Right atrium auricular region (tissue), 2 donors: ENCODE measurements at regions not wholly inside any gene's neighbourhood (a gene's known extent, or its start where the extent isn't known, plus 50 kb on each side); places are given as distances from the start of the nearest gene placed in this dataset.

Experiments used
- DNase-seq: peaks from one replicate; pipeline ENCODE4 v3.0.0-alpha.2; 2019; ENCODE audit warnings: low spot score
- H3K27ac ChIP-seq, 2 donors: fragments of 200-600 bp; sonication (generic); 1 replicate in 1 of 2; 2 replicates in 1 of 2; pipeline ENCODE4 v1.5.1; 2016 to 2019
- H3K27me3 ChIP-seq, 2 donors: fragments of 200-600 bp; sonication (generic); one replicate each; pipeline versions ENCODE4 v1.5.1 to v1.6.0; 2017 to 2019
- H3K36me3 ChIP-seq: fragments of 200-600 bp; sonication (generic); one replicate; pipeline ENCODE4 v1.5.1; 2016
- H3K4me1 ChIP-seq, 2 donors: fragments of 200-600 bp; sonication (generic); one replicate each; pipeline versions ENCODE4 v1.5.1 to v1.6.0; 2017 to 2019
- H3K4me3 ChIP-seq, 2 donors: fragments of 200-600 bp; sonication (generic); 1 replicate in 1 of 2; 2 replicates in 1 of 2; pipeline ENCODE4 v1.5.1; 2017 to 2019; ENCODE audit warnings: mild to moderate bottlenecking in 1 of 2, moderate library complexity in 1 of 2
- H3K9me3 ChIP-seq, 2 donors: fragments of 200-600 bp; sonication (generic); one replicate each; pipeline ENCODE4 v1.5.1; 2019
- TF ChIP-seq, protein P1 (sequence below), 2 donors: fragments of 200-600 bp; sonication (generic); IDR thresholded peaks; one replicate each; pipeline ENCODE4 v1.5.1; 2019; ENCODE audit warnings: antibody characterized with exemption in 2 of 2

DNA sequence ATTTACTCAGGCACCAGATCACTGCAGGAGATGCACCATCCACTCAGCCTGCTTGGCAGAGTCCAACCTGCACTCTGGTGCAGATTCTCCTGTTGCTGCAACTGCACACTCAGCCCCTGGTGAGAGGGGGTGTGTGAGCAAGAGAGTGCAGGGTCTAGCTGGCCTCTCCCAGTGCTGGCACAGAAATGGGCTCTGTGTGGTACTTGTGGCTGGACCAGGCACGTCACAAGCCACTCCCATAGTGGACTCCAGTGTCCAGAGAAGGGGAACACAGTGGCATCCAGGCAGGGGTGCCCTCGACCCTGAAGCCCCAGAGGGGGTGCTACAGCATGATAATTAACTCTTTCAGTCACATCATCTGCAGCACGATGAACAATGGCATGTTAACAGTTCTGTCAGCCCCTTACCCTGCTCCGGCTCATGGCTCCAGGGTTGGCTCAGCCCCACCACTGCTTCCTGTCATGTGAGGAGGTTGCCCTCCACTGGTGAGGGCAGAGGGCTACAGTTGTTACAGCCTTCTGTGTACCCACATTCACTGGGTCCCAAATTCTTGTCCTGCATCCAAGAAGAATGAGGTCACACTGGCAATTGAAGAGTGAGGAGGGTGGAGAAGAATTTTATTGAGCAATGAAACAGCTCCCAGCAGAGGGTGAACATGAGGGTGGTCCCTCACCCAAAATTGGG lies 135.7 kb downstream of the EVA1A start:
- Histone ChIP-seq H3K36me3 (no peaks in the 10 kb centered on the region), H3K4me3 (no peak overlapping the region), H3K27ac (no peak overlapping the region), H3K4me1 (no peaks in the 10 kb centered on the region), H3K9me3 (no peaks in the 10 kb centered on the region), H3K27me3 (no peaks in the 10 kb centered on the region)
- TF ChIP-seq, protein P1, sequence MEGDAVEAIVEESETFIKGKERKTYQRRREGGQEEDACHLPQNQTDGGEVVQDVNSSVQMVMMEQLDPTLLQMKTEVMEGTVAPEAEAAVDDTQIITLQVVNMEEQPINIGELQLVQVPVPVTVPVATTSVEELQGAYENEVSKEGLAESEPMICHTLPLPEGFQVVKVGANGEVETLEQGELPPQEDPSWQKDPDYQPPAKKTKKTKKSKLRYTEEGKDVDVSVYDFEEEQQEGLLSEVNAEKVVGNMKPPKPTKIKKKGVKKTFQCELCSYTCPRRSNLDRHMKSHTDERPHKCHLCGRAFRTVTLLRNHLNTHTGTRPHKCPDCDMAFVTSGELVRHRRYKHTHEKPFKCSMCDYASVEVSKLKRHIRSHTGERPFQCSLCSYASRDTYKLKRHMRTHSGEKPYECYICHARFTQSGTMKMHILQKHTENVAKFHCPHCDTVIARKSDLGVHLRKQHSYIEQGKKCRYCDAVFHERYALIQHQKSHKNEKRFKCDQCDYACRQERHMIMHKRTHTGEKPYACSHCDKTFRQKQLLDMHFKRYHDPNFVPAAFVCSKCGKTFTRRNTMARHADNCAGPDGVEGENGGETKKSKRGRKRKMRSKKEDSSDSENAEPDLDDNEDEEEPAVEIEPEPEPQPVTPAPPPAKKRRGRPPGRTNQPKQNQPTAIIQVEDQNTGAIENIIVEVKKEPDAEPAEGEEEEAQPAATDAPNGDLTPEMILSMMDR (IDR thresholded peaks at IDR 0.05) = no peak
- no peak for DNase-seq

DNA sequence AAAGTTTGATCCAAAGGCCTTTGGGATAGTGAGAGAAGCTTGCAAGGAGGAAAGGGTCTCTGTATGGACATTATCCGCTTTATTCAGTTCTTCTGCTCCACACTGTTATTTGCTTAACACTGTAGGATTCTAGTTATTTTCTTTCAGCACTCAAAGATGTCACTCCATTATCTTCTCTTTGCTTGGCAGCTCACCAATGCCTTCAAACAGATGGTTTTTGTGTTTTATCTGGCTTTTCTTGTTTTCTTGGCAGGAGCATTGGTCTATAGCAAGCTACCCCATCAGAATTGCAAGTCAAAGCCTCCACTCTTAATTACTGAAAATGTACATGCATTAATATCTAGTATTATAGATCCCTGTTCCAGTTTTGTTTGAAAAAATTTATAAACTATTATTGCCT lies 138.8 kb downstream of the EVA1A start:
- TF ChIP-seq, protein P1 (IDR thresholded peaks at IDR 0.05) = no peak

DNA sequence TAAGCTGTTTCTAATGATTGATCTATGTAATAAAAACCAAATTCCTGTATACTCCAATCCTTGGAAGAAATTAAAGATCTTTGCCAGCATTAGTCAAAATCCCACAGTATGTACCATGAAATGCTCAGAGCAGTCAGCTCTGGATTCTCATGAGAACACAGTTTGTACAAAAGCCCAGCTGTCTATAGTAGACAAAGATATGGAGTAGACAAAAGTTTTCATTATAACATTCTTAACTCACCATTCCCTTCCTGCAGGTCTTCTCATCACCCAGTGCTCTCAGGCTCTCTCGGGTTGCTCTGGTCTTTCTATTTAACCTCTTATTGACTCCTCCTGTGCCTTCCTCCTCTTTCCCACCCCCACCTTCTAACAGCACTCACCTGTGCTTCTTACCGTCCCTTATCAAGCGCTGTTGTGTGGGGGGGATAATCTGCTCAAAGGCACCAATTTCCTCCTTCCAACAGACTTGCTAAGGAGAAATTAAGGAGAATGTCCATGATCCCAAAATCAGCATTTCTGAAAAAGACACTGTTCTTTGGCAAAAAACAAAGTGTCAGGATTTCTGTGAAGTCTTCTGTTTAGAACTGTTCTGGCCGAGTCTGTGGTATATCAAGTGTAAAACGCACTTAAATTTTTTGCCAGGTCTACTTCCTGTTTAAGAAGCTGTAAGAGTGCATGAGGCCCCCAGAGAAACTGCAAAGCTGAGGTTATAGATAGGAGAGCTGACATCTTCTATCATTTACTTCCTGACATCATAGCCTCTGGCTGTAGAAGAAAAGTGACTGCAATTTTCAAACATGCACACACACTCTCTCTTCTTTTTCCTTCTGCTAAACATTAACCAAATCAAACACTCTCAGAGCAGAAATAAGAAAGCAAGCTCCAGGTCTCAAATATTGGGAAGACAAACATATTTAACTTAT lies 144.1 kb downstream of the EVA1A start:
- Histone ChIP-seq H3K27ac (no peak overlapping the region), H3K4me3 (no peak overlapping the region), H3K36me3 (no peaks in the 10 kb centered on the region), H3K27me3 (no peaks in the 10 kb centered on the region), H3K4me1 (no peaks in the 10 kb centered on the region), H3K9me3 (no peaks in the 10 kb centered on the region)
- DNase-seq = no peak
- TF ChIP-seq, protein P1 (IDR thresholded peaks at IDR 0.05) = no peak

More for the DNA sequence above, 138.8 kb downstream of the EVA1A start:
- Histone ChIP-seq H3K4me3 (no peak overlapping the region), H3K4me1 (no peaks in the 10 kb centered on the region), H3K9me3 (no peaks in the 10 kb centered on the region), H3K27me3 (no peaks in the 10 kb centered on the region), H3K27ac (no peak overlapping the region), H3K36me3 (no peaks in the 10 kb centered on the region)
- no peak for DNase-seq

DNA sequence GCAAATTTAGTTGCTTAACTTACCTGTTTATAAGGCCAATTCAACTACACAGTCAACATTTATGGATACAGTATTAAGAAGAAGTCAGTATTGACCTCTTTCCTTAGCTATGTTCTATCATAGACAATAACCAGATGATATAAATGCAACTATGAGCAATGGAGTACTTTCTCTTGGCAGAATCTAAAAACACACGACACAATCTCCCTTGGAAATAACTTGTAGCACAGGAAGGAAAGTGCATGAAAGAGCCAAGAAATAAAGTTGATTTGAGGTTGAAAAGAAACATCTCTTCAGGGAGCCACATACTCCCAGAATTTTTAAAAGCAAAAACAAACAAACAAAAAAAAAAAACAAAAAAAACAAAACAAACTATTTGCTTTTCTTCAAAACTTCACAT lies 145.0 kb downstream of the EVA1A start:
- H3K27me3 ChIP-seq = no peaks in the 10 kb centered on the region

DNA sequence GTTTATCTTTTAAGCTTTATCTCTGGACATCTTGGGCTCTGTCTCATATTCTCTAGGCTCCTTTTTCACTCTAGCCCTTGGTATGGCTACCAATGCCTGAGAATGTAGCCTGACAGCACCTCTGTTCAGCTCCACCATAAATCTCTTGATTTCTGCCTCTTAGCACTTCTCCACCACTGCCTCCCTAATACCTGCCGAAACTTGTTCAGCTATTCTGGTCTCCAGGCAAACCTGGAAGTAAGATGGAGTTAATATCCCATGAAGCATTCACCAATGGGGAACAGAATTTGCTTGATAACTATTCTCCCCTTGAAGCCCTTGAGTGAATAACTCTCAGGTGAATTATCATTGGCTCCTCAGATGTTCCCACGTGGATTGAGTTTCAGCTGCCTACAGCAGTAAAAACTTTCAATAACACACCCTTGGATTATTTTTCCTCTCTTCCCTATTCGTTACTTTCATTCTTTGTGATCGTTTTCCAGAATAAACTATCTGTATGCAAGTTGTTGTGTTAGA lies 145.6 kb downstream of the EVA1A start:
- TF ChIP-seq, protein P1 (IDR thresholded peaks at IDR 0.05) = no peak
- no peak for DNase-seq
- Histone ChIP-seq H3K4me1 (no peaks in the 10 kb centered on the region), H3K4me3 (no peak overlapping the region), H3K9me3 (peaks cover 0 to 10% of the 10 kb centered on the region in 2 donors), H3K36me3 (no peaks in the 10 kb centered on the region), H3K27ac (no peak overlapping the region), H3K27me3 (no peaks in the 10 kb centered on the region)

More for the DNA sequence above, 145.0 kb downstream of the EVA1A start:
- no peak overlapping the region for H3K4me3 ChIP-seq
- TF ChIP-seq, protein P1 (IDR thresholded peaks at IDR 0.05) = no peak
- H3K4me1 ChIP-seq = no peaks in the 10 kb centered on the region
- H3K9me3 ChIP-seq = peaks cover 0 to 4% of the 10 kb centered on the region in 2 donors
- H3K36me3 ChIP-seq = no peaks in the 10 kb centered on the region
- DNase-seq = no peak
- H3K27ac ChIP-seq = no peak overlapping the region
